GM21515 (cell line): ENCODE measurements at regions not wholly inside any gene's neighbourhood (a gene's known extent, or its start where the extent isn't known, plus 50 kb on each side); places are given as distances from the start of the nearest gene placed in this dataset.

Experiments used
- ATAC-seq: cut with Tn5 transposase; IDR thresholded peaks from one replicate; pipeline ENCODE4 v1.9.1; 2021; ENCODE audit not compliant: unreplicated experiment

DNA sequence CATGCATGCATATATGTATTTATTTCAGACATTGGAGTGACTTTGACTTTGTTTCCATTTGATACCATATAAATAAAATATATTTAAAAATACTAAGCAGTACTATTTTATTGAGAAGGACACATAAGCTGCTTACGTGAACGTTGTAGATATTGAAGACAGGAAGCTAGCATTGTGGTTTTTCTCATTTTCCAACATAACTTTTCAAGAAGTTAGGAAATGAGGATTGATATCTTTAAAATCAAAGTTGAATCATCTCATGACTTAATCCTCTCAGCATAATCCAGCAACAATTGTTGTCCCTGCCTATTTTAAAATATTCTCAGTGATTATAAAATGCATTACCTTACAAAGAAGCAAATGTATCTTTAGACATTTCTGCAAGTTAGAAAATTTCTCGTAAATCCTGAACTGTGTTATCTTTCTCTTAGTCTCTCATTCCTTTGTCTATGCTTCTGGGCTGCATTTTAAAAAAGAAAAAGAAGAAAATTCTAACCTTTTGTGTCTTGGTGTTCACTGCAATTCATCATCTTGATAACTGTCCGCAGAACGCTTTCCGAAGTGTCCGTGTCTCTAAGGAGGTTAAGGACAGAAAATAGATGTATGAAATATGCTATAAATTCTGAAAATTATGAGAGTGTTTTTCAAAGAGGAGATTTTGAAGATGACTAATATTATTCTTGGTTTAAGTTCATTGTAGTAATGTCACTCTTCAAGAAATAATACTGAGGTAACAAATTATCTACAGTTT is 1089.9 kb upstream of the CDH6 start:
- no peak for ATAC-seq

DNA sequence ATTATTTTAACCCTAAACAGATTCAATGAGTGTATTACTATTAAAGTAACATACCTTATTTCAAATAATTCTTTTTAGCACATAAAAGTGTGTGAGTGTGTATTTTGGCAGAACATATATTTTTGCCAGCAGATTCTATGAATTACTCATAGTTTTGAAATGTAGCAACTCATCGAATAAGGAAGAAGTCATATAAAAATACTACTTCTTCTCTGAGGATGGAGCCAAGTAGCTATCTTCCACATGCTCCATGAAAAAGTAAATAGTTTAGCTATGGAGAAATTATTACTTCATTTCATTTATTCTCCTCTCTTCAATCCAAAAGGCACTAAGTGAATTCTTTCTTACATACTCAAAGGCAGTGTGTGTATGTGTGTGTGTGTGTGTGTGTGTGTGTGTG is 1090.4 kb upstream of the CDH6 start:
- no peak for ATAC-seq

DNA sequence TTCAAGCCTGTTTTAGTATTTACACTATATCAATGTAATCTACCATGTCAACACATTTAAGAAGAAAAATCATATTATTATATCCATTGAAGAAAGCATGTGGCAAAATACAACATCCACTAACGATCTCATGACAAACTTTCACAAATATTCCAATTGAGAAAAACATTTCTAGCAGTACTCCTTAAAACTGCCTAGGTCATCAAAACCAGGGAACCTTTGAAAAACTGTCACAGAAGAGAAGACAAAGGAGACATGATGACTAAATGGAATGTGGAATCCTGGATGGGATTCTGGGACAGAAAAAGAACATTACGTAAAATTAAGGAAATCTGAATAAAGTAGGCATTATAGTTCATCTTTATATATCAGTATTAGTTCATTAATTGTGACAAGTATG is 1091.3 kb upstream of the CDH6 start:
- ATAC-seq = no peak

- ATAC-seq = no peak
Measured at GRCh38 chr5:30100929-30101328, 1092.6 kb upstream of the CDH6 start.

DNA sequence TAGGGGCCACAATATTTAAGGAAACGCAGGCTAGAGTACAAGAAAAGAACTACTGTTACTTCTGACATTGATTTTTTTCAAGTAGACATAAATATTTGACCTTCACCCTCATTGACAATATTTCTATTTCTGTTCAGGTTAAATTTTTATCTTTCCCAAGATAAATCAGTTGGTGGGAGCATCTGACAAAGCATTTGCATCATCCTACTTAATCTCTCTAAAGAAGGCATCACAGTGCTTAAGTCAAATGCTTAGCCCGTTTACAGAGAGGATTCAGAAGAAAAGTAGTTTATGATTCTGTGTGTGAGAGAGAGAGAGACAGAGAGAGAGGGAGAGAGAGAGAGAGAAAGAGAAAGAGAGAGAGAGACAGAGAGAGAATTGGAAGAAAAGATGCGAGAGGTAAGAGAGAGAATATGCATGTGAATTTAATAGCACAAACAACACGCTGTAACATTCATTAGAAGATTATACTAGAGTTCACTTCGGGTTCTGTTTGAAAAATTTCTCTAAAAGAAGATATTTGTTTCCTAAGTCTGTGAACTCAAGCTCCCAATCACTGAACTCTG is 1093.3 kb upstream of the CDH6 start:
- ATAC-seq = no peak

DNA sequence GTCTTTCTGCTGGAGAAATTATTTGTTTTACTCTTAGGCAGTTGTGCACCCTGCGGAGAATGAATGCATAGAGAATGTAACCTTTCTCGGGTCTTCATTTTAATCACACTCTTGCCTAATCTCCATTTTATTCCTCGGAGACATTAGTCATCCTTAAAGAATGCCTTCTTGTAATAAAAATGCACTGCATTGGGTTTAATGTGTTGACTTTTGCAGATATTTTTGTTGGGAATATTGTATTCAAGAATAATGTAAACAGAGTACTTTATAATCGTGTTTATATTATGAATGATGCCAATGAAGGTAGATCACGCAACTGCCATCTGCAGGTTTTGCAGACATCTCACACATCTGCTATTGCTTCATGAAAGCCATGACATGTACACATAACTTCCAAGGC is 1093.9 kb upstream of the CDH6 start:
- ATAC-seq = no peak

DNA sequence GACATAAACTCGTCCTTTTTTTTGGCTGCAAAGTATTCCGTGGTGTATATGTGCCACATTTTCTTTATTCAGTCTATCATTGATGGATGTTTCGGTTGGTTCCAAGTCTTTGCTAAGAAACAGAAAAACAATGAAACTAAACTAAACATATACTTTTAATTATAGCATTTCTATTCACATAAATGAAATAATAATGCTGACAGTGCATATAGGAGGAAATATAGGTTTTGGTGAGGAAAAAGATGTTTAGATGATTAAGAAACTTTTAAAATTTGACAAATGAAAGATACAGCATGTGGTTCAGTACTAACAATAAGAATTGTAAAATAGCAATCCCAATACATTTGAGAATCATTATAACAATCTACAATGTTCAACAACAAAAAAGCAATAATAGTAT is 1094.5 kb upstream of the CDH6 start:
- no peak for ATAC-seq

- ATAC-seq = no peak
Measured at GRCh38 chr5:30092548-30092947, 1100.9 kb upstream of the CDH6 start.

DNA sequence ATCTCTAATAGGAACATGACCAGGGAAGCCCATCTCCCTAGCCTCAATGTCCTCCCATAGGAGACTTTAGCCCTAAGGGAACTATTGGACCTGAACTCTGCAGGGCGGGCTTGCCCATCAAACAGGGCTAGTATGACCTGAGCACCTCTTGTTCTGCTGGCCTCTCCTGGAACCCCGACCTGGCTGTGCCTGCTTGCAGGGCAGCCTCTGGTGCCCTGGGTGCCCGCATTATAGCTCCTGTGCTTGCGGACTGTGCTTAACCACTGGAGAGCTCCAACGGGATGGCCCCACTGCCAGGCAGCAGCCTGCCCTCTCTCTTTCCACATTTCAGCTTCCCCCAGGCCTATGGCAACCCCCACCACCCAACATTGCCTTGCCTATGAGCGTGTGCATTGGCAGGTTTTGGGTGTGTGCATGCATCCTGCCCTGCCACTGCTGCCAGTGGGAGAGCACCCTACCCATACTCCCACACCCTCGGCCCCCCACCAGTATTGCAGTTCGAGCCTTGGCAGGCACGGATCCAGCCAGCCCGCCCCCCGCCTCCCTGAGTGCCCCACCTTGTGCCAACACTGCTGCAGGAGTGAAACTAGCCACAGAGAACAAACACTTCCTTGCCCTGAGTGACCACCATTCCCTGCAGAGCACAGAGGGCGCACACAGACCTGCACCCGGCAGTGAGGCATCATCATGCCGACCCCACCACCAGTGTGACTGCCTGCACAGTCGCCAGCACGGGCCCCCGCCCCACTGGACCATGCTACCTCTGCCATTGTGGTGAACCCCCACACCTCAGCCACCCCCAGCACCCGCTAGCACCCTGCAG is 1123.8 kb upstream of the CDH6 start:
- no peak for ATAC-seq

DNA sequence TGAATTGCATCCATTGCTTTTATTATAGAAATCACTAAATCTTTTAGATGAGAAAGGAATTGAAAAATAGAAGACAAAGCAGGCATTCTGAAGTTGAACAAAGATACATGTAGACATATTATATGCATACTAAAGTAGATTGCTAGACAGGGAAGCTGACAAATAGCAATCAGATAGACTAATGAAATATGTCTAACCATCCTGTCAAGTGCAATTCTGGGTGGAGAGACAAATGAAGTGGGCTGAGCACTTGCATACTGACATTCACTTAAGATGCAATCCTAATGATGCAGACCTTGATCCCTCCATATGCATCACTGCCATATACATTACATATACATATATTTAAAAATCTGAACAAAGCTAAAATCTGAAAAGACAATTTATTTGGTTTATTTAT is 1130.0 kb upstream of the CDH6 start:
- ATAC-seq = no peak

GRCh38 chr5:30051976-30052375 is 1141.5 kb upstream of the CDH6 start:
- ATAC-seq = no peak

DNA sequence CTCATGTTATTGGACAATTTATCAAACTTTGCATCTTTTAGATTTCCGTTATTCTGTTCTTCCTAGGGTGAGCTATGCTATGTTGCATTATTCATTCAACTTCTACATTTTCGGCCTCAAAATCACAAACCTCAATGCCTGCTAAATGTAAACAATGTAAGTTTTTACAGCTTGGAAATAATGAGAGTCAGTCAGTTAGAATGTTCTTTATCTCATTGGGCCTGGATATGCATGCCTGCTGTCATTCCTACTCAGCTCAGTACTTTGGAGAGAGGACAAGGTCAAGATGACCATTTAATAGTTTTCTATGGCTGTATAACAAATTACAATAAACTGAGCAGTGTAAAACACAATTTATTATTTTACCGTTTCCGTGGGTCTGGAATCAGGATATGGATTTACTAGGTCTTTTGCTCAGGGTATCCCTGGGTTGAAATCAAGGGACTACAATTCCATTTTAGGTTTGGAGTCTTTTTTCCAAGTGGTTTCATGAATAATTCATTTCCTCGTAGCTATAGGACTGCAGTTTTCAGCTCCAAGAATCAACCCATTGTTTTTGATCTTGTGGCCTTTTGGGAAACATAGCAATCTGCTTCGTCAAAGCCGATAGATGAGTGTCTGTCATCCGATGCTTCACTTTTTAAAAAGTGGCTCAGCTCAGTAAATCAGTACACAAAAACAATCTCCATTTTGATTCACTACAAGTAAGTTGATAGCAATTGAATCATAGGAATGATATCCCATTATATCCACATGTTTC is 1143.2 kb upstream of the CDH6 start:
- ATAC-seq = no peak

- no peak for ATAC-seq
Measured at GRCh38 chr5:30042677-30043076, 1150.8 kb upstream of the CDH6 start.

GRCh38 chr5:30041831-30042385 is 1151.6 kb upstream of the CDH6 start:
- no peak for ATAC-seq

DNA sequence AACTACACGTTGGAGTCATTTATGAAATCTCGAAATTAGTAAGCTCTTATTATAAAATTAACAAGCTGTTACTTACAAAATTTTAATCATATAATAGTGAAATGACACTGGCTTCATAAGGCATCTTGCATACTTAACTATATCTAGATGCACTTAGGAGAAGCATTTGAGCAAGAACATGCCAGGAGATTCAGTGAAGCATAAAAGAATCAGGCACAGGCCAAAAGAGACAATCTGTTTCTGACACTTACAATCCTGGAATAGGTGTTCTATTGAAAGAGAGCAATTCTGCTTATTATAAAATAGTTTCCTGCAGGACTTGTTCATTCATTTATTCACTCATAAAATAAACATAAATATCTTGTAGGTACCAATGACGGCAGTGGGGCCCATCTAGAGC is 1152.2 kb upstream of the CDH6 start:
- no peak for ATAC-seq

DNA sequence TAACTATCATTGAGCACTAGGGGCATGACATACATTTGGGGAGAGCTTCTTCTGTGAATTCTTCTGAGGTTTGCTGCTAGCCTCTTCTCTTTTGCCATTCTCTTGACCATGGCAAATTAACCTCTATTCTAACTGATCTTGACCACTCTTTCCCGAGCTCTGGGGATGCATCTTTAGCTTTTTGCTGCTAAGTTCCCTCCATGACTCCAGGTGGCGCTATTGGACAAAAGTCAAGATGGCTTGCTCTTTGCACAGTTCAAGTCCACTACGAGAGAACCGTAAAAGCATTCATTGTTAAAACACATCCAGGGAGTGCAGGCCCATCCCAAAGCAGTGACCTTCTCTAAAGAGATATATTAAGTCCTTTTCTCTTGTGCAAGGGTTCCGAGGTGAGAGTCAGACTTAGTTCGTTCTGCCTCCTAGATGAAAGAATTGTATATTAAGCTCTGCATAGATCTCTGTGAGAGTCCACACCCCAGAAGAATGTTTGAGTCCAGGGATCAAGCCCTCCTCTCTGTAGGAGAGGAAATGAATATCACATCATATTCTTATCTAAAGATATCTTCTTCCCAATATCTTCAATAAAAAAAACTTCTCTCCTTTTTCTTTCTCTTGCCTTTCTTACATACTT is 1152.9 kb upstream of the CDH6 start:
- ATAC-seq = peak; percentile 67

DNA sequence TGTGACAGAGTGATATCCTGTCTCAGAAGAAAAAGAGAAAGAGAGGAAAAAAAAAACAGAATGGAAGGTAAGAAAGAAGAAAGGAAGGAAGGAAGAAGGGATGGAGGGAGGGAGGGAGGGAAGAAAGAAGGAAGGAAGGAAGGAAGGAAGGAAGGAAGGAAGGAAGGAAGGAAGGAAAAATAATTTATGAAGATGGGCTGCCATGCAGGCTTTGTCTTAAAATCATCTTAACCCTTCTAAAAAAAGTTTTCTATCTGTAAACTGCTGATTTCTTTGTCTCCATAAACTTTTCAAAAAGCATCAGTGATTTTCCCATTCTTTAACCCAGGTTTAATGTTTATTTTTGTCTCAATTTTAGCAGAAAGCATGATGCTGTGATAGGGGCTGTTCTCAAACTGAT is 1154.1 kb upstream of the CDH6 start:
- ATAC-seq = no peak

- ATAC-seq = no peak
Measured at GRCh38 chr5:30034870-30035269, 1158.6 kb upstream of the CDH6 start.

DNA sequence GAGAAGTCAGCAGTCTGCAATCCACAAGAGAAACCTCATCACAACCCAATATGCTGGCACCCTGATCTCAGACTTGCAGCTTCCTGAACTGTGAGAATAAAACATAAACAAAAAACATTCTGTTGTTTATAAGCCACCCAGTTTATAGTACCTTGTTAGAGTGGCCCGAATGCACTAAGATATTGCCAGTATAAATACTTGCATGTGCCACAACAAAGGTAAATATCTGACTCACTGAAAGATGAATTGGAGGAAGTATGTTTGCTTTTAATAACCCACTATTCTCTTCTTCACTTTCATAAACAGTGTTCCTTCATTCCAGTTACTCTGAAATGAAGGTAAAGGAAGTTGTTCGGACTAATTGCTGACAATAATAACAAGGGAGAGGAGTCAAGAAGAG is 1163.4 kb upstream of the CDH6 start:
- no peak for ATAC-seq

DNA sequence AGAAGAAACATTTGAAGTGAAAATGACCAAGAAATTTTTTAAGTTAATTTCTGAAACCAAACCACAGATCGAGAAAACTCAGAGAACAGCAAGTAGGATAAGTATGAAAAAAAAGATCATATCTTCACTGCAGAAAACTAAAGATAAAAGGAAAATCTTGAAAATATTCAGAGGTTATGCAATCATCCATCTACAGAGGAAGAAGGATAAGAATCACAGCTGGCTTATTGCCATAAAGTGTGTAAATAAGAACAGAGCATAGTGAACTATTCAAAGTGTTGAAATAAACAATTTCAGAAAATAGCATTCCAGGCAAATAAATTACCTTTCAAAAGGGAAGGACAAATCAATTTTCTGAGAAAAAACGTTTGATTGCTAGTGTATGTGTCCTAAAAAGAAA is 1191.7 kb upstream of the CDH6 start:
- ATAC-seq = no peak

- no peak for ATAC-seq
Measured at GRCh38 chr5:30000231-30000630, 1193.3 kb upstream of the CDH6 start.
